NT2/D1 (cell line): ENCODE measurements at regions not wholly inside any gene's neighbourhood (a gene's known extent, or its start where the extent isn't known, plus 50 kb on each side); places are given as distances from the start of the nearest gene placed in this dataset.
A peak's percentile ranks its signal among the peaks of the same experiment; 100 is the strongest.

Source experiments
- SUZ12 ChIP-seq: IDR thresholded peaks from 2 replicates; pipeline ENCODE4 v1.6.1; 2011; ENCODE audit not compliant: insufficient read length, insufficient read depth; ENCODE audit errors: extremely low read depth
- ZNF274 ChIP-seq: IDR thresholded peaks from 2 replicates; pipeline ENCODE4 v1.6.1; 2011; ENCODE audit warnings: mild to moderate bottlenecking, low read depth, low read length

- TF ChIP-seq SUZ12 (peak; percentile 39), ZNF274 (no peak)
These were observed 99.0 kb upstream of the HSD17B12 start for GRCh38 chr11:43581370-43582023.
